LoVo (cell line): ENCODE measurements at regions not wholly inside any gene's neighbourhood (a gene's known extent, or its start where the extent isn't known, plus 50 kb on each side); places are given as distances from the start of the nearest gene placed in this dataset.
"Not testable (repeated sequence)": the region's sequence is repeated elsewhere in the genome, so short reads cannot be mapped to it uniquely, and the experiment has no call there.

Experiments
- DNase-seq: peaks from one replicate; pipeline ENCODE4 v3.0.0-alpha.2; 2016; ENCODE audit warnings: low spot score

- DNase-seq = no peak
These were observed 472.4 kb downstream of the TFEC start for GRCh38 chr7:115558161-115558560.

GRCh38 chr7:115557296-115557695 lies 473.3 kb downstream of the TFEC start:
- DNase-seq = not testable (repeated sequence)

- no peak for DNase-seq
These were observed 477.8 kb downstream of the TFEC start for GRCh38 chr7:115552766-115553165.

- DNase-seq = no peak
These were observed 480.7 kb downstream of the TFEC start for GRCh38 chr7:115549910-115550309.

GRCh38 chr7:115548756-115549155 lies 481.8 kb downstream of the TFEC start:
- DNase-seq = peak; percentile 9

- no peak for DNase-seq
These were observed 483.8 kb downstream of the TFEC start for GRCh38 chr7:115546790-115547189.

GRCh38 chr7:115533785-115534184 lies 496.8 kb downstream of the TFEC start:
- no peak for DNase-seq

GRCh38 chr7:115526278-115526677 lies 504.3 kb downstream of the TFEC start:
- DNase-seq = no peak

- no peak for DNase-seq
These were observed 508.4 kb downstream of the TFEC start for GRCh38 chr7:115522174-115522573.

- DNase-seq = no peak
These were observed 514.2 kb downstream of the TFEC start for GRCh38 chr7:115516341-115516740.

GRCh38 chr7:115511330-115511729 lies 519.2 kb downstream of the TFEC start:
- DNase-seq = no peak

- no peak for DNase-seq
These were observed 525.4 kb downstream of the TFEC start for GRCh38 chr7:115505136-115505535.

GRCh38 chr7:115499956-115500355 lies 530.6 kb downstream of the TFEC start:
- no peak for DNase-seq

- no peak for DNase-seq
These were observed 534.6 kb downstream of the TFEC start for GRCh38 chr7:115496006-115496405.

- no peak for DNase-seq
These were observed 535.9 kb downstream of the TFEC start for GRCh38 chr7:115494529-115495147.

GRCh38 chr7:115493381-115493780 lies 537.2 kb downstream of the TFEC start:
- DNase-seq = no peak

- no peak for DNase-seq
These were observed 538.7 kb downstream of the TFEC start for GRCh38 chr7:115491744-115492380.

GRCh38 chr7:115479448-115479847 lies 551.1 kb downstream of the TFEC start:
- DNase-seq = no peak

GRCh38 chr7:115478426-115478825 lies 552.1 kb downstream of the TFEC start:
- DNase-seq = no peak

- no peak for DNase-seq
These were observed 553.3 kb downstream of the TFEC start for GRCh38 chr7:115477193-115477651.

- DNase-seq = no peak
These were observed 553.8 kb downstream of the TFEC start for GRCh38 chr7:115476671-115477181.

GRCh38 chr7:115475761-115476385 lies 554.0 kb downstream of the MDFIC start:
- DNase-seq = no peak

GRCh38 chr7:115475206-115475605 lies 553.3 kb downstream of the MDFIC start:
- no peak for DNase-seq
